Parathyroid adenoma (tissue), 2 donors: ENCODE measurements at regions not wholly inside any gene's neighbourhood (a gene's known extent, or its start where the extent isn't known, plus 50 kb on each side); places are given as distances from the start of the nearest gene placed in this dataset.

Experiments
- H2AFZ ChIP-seq: fragments of 300-600 bp; sonication (generic); one replicate; pipeline ENCODE4 v1.7.0; 2017; ENCODE audit warnings: antibody characterized with exemption, mild to moderate bottlenecking
- H3K27ac ChIP-seq: fragments of 300-600 bp; sonication (generic); one replicate; pipeline ENCODE4 v1.7.0; 2017
- H3K27me3 ChIP-seq: fragments of 300-600 bp; sonication (generic); one replicate; pipeline ENCODE4 v1.7.0; 2017; ENCODE audit warnings: low read length; ENCODE audit not compliant: control insufficient read depth, insufficient read depth
- H3K36me3 ChIP-seq: fragments of 300-600 bp; sonication (generic); one replicate; pipeline ENCODE4 v1.7.0; 2017; ENCODE audit warnings: low read length; ENCODE audit not compliant: control insufficient read depth, insufficient read depth
- H3K4me1 ChIP-seq: fragments of 300-600 bp; sonication (generic); one replicate; pipeline ENCODE4 v1.7.0; 2017; ENCODE audit warnings: control low read depth
- H3K4me2 ChIP-seq: fragments of 300-600 bp; sonication (generic); one replicate; pipeline ENCODE4 v1.7.0; 2017; ENCODE audit warnings: low read length
- H3K4me3 ChIP-seq: fragments of 300-600 bp; sonication (generic); one replicate; pipeline ENCODE4 v1.7.0; 2017; ENCODE audit warnings: low read depth, low read length
- H3K79me2 ChIP-seq: fragments of 300-600 bp; sonication (generic); one replicate; pipeline ENCODE4 v1.7.0; 2017; ENCODE audit warnings: control low read depth
- H3K9ac ChIP-seq: fragments of 300-600 bp; sonication (generic); one replicate; pipeline ENCODE4 v1.7.0; 2017; ENCODE audit warnings: mild to moderate bottlenecking
- H3K9me3 ChIP-seq: fragments of 300-600 bp; sonication (generic); one replicate; pipeline ENCODE4 v1.7.0; 2017; ENCODE audit warnings: low read length; ENCODE audit not compliant: control insufficient read depth
- TF ChIP-seq, protein P1 (sequence below): fragments of 300-600 bp; sonication (generic); IDR thresholded peaks from one replicate; pipeline ENCODE4 v1.7.0; 2017; ENCODE audit warnings: antibody characterized with exemption, mild to moderate bottlenecking
- donor health status: primary hyperparathyroidism.

DNA sequence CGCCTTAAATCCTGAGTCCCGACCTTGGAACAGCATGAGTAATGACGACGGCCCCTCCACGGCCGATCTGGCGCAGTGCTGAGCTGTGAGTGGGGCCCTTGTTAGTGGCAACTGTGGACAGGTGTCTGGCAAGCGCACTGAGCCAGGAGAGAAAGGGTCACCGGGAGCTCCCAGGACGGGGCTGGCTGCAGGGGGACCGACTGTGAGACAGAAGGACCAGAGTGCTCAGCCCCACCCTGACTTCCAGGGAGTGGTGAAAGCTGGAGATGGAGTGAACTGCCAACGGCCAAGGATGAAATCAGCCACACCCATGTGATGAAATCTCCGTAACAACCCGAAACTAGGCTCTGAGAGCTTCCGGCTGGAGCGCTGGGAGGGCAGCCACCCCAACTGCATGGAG lies 228.6 kb downstream of the BRD1 start:
- no peaks in the 10 kb centered on the region for H3K4me1 ChIP-seq
- TF ChIP-seq, protein P1, sequence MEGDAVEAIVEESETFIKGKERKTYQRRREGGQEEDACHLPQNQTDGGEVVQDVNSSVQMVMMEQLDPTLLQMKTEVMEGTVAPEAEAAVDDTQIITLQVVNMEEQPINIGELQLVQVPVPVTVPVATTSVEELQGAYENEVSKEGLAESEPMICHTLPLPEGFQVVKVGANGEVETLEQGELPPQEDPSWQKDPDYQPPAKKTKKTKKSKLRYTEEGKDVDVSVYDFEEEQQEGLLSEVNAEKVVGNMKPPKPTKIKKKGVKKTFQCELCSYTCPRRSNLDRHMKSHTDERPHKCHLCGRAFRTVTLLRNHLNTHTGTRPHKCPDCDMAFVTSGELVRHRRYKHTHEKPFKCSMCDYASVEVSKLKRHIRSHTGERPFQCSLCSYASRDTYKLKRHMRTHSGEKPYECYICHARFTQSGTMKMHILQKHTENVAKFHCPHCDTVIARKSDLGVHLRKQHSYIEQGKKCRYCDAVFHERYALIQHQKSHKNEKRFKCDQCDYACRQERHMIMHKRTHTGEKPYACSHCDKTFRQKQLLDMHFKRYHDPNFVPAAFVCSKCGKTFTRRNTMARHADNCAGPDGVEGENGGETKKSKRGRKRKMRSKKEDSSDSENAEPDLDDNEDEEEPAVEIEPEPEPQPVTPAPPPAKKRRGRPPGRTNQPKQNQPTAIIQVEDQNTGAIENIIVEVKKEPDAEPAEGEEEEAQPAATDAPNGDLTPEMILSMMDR: no peak
- no peak overlapping the region for H2AFZ ChIP-seq
- no peak overlapping the region for H3K4me2 ChIP-seq
- H3K9me3 ChIP-seq: no peaks in the 10 kb centered on the region
- no peaks in the 10 kb centered on the region for H3K36me3 ChIP-seq
- no peaks in the 10 kb centered on the region for H3K27me3 ChIP-seq
- no peak overlapping the region for H3K9ac ChIP-seq
- H3K79me2 ChIP-seq: no peaks in the 10 kb centered on the region
- no peak overlapping the region for H3K27ac ChIP-seq
- no peak overlapping the region for H3K4me3 ChIP-seq

DNA sequence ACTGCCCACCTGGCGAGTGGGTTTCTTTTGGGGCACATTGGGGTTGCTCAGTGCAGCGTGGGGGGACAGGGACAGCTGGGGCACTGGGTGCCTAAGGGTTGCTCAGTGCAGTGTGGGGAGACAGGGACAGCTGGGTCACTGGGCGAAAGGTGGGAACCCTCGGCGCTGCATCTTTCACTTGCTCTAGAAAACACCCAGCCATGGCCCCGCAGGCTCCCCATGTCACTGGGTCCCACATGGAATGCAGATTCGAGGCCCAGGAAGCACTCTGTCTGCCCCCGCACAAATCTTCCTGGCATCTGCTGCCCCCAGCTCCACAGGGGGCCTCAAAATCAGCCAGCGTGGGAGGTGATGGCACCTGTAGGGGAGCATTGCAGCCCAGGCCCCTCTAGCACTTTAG lies 229.3 kb downstream of the BRD1 start:
- no peaks in the 10 kb centered on the region for H3K79me2 ChIP-seq
- no peak overlapping the region for H3K27ac ChIP-seq
- no peaks in the 10 kb centered on the region for H3K4me1 ChIP-seq
- no peaks in the 10 kb centered on the region for H3K36me3 ChIP-seq
- no peaks in the 10 kb centered on the region for H3K27me3 ChIP-seq
- no peaks in the 10 kb centered on the region for H3K9me3 ChIP-seq
- no peak overlapping the region for H2AFZ ChIP-seq
- TF ChIP-seq, protein P1: no peak
- no peak overlapping the region for H3K9ac ChIP-seq
- H3K4me3 ChIP-seq: no peak overlapping the region
- H3K4me2 ChIP-seq: no peak overlapping the region

DNA sequence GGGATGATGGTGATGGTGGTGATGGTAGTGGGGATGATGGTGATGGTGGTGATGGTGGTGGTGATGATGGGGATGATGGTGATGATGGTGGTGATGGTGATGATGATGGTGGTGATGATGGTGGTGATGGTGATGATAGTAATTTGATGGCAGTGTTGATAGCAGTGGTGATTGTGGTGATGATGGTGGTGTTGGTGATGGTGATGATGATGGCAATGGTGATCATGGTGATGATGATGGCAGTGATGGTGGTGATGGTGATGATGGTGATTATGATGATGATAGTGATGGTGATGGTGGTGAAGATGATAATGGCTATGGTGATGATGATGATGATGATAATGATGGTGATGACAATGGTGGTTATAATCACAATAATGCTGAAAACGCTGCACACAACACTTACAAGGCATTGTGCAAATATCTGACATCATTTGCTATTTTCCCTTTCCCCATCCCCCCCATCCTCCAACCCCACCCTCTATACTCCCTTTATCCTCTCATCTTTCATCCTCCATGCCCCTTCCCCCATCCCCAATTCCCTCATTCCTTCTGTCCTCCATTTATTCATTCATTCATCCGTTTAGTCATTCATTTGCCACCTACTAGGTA lies 230.1 kb downstream of the BRD1 start:
- Histone ChIP-seq H3K27me3 (no peaks in the 10 kb centered on the region), H3K9ac (no peak overlapping the region), H3K4me3 (no peak overlapping the region), H3K4me1 (no peaks in the 10 kb centered on the region), H3K4me2 (no peak overlapping the region), H3K9me3 (no peaks in the 10 kb centered on the region), H3K27ac (no peak overlapping the region), H2AFZ (no peak overlapping the region), H3K36me3 (no peaks in the 10 kb centered on the region), H3K79me2 (no peaks in the 10 kb centered on the region)
- TF ChIP-seq, protein P1: no peak

DNA sequence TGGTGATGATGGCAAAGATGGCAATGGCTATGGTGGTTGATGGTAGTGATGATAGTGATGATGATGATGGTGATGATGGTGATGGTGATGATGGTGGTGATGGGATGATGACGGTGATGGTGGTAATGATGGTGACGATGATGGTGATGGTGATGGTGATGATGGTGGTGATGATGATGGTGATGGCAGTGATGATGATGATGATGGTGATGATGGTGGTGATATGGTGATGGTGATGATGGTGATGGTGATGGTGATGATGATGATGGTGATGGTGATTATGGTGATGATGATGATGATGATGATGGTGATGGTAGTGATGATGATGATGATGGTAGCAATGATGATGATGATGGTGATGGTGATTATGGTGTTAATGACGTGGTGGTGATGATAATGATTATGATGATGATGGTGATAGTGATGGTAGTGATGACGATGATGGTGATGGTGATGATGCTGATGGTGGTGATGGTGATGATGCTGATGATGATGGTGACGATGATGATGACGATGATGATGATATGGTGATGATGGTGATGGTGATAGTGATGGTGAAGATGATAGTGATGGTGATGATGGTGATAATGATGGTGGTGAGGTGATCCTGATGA lies 232.1 kb downstream of the BRD1 start:
- Histone ChIP-seq H3K9me3 (no peaks in the 10 kb centered on the region), H3K4me2 (no peak overlapping the region), H3K9ac (no peak overlapping the region), H3K27ac (no peak overlapping the region), H3K4me3 (no peak overlapping the region), H3K27me3 (no peaks in the 10 kb centered on the region), H3K4me1 (no peaks in the 10 kb centered on the region), H3K36me3 (no peaks in the 10 kb centered on the region), H3K79me2 (no peaks in the 10 kb centered on the region), H2AFZ (no peak overlapping the region)
- TF ChIP-seq, protein P1: no peak

DNA sequence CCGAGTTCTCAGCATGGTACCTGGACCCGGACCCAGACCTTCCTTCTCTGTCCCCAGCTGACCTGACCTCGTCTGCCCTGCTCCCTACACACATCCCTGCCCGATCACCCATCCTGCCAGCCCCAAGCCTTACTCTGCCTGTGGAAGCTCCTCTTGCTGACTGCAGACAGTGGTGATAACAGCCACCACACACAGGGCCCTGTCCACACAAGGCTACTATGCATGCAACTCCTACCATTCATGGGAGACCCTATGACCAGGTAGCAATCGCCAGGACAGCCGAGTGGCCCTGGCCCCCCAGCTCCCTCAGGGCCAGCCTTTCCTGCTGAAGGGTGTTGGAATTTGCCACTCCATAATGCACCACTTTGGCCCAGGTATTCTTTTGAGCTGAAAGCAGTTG lies 233.6 kb downstream of the BRD1 start:
- Histone ChIP-seq H3K36me3 (no peaks in the 10 kb centered on the region), H3K27me3 (no peaks in the 10 kb centered on the region), H3K79me2 (no peaks in the 10 kb centered on the region), H3K4me1 (no peaks in the 10 kb centered on the region), H3K9me3 (no peaks in the 10 kb centered on the region), H3K9ac (no peak overlapping the region), H3K27ac (no peak overlapping the region), H3K4me2 (no peak overlapping the region), H2AFZ (no peak overlapping the region), H3K4me3 (no peak overlapping the region)
- TF ChIP-seq, protein P1: no peak
